ENCODE measurements at regions not wholly inside any gene's neighbourhood (a gene's known extent, or its start where the extent isn't known, plus 50 kb on each side); places are given as distances from the start of the nearest gene placed in this dataset.

GRCh38 chr3:162718697-162719096 lies 1222.1 kb downstream of the OTOL1 start:
- Histone ChIP-seq H3K4me1 (ENCODE audit: control insufficient read depth in 1 of 2, insufficient read depth in 2 of 2, low read length in 2 of 2) (peaks cover 5 to 9% of the 10 kb centered on the region in 2 experiments; a peak in 3 of 4 replicates), H3K36me3 (ENCODE audit: control insufficient read depth in 1 of 2, insufficient read depth in 2 of 2, low read length in 2 of 2) (no peaks in the 10 kb centered on the region), H2AFZ (ENCODE audit: low read depth, low read length, poor library complexity, severe bottlenecking) (no peak overlapping the region), H3K79me2 (ENCODE audit: insufficient read depth, low read length) (no peaks in the 10 kb centered on the region), H3K4me3 (replicated peaks in 1 of 2; ENCODE audit: low read depth in 1 of 2, low read length in 2 of 2) (no peak overlapping the region), H4K20me1 (ENCODE audit: insufficient read depth) (no peaks in the 10 kb centered on the region), H3K27me3 (ENCODE audit: insufficient read depth, low read length) (no peaks in the 10 kb centered on the region), H3K9me2 (ENCODE audit: insufficient read depth) (no peaks in the 10 kb centered on the region), H3K9me3 (ENCODE audit: control insufficient read depth in 1 of 2, insufficient read depth in 1 of 2, low read depth in 1 of 2, low read length in 2 of 2) (no peaks in the 10 kb centered on the region), H3K27ac (ENCODE audit: low read depth, low read length) (no peak overlapping the region), H3K9ac (ENCODE audit: low read length) (no peak overlapping the region), H3K4me2 (ENCODE audit: low read length) (no peak overlapping the region)
- ATAC-seq (no peak), DNase-seq (ENCODE audit: low read depth, low spot score) (no peak)
- ChIA-PET POLR2A (no interaction called here), CTCF (no interaction called here), RAD21 (ENCODE audit: low non-redundant PET in 1 of 2, low total read pairs in 2 of 2, uncharacterized antibody in 2 of 2, unreplicated experiment in 2 of 2) (no interaction called here)
- intact Hi-C loops (cut with micrococcal nuclease), result no loop called here
- TF ChIP-seq CEBPB (IDR thresholded peaks at IDR 0.05; ENCODE audit: low read depth) (no peak), POLR2A (IDR thresholded peaks at IDR 0.05; ENCODE audit: borderline replicate concordance, extremely low read depth, insufficient read depth, insufficient read length) (no peak), SP1 (IDR thresholded peaks at IDR 0.05; ENCODE audit: low read depth) (no peak), MAX (IDR thresholded peaks at IDR 0.05) (no peak), REST (IDR thresholded peaks at IDR 0.05; ENCODE audit: low read depth) (no peak), ZBTB33 (IDR thresholded peaks at IDR 0.05; ENCODE audit: extremely low read depth, insufficient replicate concordance, low read length) (no peak), YY1 (IDR thresholded peaks at IDR 0.05; ENCODE audit: extremely low read depth, insufficient replicate concordance, low read depth, low read length) (no peak), CTCF (IDR thresholded peaks at IDR 0.05 in 2 of 3, conservative IDR thresholded peaks at IDR 0.05 in 1 of 3; ENCODE audit: borderline replicate concordance in 1 of 3, insufficient read depth in 1 of 3, low read depth in 2 of 3, low read length in 2 of 3) (no peak), ELF1 (IDR thresholded peaks at IDR 0.05; ENCODE audit: borderline replicate concordance, low read depth) (no peak), EZH2phosphoT487 (IDR thresholded peaks at IDR 0.05; ENCODE audit: borderline replicate concordance) (no peak), TCF7L2 (IDR thresholded peaks at IDR 0.05; ENCODE audit: borderline replicate concordance, extremely low read depth, insufficient read depth, insufficient read length) (no peak), SRF (IDR thresholded peaks at IDR 0.05; ENCODE audit: low read depth) (no peak)
- BruUV-seq (replicated peaks), result no TSS peak

Measured in HCT116 (cell line).